HG03108 (cell line): ENCODE measurements at regions not wholly inside any gene's neighbourhood (a gene's known extent, or its start where the extent isn't known, plus 50 kb on each side); places are given as distances from the start of the nearest gene placed in this dataset.

Experiments used
- ATAC-seq: cut with Tn5 transposase; IDR thresholded peaks from one replicate; pipeline ENCODE4 v1.9.1; 2021; ENCODE audit warnings: moderate library complexity; ENCODE audit not compliant: unreplicated experiment

GRCh38 chr17:71709946-71710345 lies 410.9 kb upstream of the SOX9 start:
- ATAC-seq, result no peak

DNA sequence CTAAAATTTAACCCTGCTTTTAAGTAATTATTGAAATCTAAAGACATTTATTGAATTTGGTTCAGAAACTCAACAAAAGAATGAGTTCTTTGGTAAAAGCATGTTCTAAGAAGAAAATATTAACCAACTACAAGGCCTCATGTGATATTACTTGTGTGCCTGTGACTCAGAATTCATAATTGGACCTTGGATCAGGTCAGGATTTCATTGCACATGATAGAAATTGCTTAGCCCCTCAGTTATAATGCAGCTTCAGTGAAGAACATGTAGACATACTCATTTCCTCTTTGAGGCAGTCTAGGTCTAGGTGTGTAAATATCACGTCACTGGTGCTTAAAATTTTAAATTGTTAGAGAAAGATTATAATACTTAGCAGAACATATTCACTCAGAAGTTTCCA lies 410.0 kb upstream of the SOX9 start:
- ATAC-seq, result no peak

DNA sequence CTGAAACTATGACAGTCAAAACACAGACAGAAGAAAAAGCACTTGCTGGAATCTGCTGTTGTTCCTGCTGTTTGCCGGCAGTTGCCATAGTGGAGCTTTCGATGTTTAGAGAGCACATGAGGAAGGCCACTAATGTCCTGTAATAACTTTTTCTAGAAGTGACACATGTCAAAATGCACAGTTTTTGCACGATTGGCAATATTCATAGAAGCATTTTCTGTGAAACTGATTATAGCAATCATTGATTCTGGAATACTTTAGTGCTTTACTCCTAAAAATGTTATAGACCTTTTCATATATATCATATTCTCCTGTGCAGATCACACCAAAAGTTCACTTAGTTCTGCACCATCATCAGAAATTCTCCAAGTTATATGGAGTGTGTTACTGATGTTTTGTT lies 407.0 kb upstream of the SOX9 start:
- ATAC-seq, result no peak

GRCh38 chr17:71724339-71724738 lies 396.5 kb upstream of the SOX9 start:
- ATAC-seq, result no peak

DNA sequence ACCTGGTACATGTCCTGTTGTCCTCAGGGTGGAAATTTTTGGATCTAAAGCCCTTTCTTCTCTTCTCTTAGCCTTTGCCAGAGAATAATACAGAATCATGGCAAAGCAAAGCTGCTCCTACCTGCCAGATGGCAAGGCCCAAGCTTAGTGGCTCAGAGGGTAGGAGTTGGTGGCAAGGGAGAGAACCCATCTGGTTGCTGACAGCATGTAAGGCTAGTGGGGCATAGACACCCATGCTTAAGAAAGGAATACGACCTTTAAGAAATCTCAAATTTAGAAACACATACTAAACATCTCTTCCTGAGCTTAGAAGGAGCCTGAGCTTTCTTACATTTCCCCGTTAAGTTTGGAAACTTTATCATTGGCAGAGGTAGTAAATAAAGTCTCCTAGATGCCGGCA lies 395.0 kb upstream of the SOX9 start:
- no peak for ATAC-seq

DNA sequence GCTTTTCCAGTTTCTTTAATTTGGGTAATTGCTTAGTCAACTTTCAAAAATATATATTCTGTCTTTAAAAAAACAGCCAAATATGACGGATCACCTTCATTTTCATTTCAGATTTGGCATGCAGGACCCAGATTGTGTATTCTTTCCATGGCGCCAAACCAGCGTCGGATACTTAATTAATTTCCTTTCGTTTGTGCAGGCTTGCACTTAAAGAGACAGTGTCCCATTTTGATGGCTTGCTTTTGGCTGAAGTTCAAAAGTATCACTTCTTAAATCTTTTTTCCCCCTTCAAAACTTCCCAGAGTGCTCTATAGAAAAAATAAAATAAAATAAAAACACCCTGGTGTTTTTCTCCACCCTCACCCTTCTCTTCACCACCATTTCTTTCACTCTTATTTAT lies 394.5 kb upstream of the SOX9 start:
- ATAC-seq, result no peak

DNA sequence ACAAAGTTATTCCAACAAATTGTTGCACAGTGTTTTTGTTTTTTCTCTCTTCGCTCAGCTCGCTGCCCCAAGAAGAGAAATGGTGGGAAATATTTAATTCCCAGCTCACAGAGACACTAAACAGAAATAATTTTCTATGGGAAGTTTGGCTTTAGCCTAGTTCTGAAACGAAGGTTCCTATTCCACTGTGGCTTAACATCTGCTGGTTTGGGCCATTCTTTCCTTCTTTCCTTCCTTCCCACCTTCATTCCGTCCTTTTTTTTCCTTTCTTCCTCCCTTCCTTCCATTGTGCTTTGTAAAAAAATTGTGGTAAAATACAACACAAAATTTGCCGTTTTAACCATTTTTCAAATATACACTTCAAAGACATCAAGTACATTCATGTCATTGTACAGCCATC lies 393.5 kb upstream of the SOX9 start:
- no peak for ATAC-seq

GRCh38 chr17:71727723-71728122 lies 393.1 kb upstream of the SOX9 start:
- no peak for ATAC-seq

DNA sequence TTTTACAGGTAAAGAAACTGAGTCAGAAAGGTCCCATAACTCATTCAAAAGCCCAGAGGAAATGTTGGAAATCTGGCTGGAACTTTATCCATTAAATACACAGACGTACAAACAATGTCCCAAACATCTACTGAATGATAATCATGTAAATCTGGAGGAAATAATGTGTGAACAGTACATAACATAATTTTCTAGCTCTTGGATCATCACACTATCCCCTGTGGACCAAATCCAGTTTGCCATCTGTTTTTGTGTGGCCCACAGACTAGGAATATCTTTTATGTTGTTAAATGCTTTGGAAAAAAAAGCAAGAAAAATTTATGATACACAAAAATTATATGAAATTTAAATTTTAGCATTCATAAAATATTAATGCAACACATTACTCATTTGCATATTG lies 389.9 kb upstream of the SOX9 start:
- ATAC-seq, result no peak

DNA sequence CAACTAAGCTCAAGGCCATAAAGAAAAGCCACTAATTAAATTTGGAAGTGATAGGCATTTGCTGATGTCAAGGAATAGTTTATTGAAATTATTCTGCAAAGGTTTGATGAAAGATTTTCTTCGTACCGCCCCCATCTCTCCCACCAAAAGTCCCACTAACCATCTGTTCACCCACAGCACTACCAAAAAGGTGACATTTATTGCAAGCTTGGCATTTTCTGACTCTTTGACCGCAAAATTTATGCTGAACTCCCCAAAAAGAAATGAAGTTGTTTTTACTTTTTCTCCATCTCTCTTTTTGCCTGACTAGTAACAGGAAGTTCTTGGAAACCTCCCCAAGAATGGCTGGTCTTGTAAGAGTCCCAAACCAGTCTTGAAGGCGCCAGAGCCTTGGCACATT lies 384.9 kb upstream of the SOX9 start:
- ATAC-seq, result no peak

DNA sequence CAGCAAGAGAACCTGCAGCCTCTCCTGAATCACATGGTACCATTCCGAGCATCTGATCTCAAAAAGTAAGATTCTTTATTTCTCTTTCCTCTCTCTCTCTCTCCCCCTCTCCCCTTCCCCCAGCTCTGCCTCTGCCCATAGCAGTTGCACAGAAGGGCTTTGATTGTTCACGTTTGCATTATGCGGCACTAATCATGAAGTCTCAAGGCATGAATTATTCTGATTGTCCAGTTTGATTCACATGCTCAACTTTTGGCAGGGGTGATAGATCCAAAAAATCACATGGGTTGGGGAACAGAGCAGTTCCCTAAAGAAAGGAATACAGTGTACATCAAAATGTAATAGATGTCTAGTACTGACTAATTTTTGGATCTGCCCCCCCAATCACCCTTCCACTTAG lies 380.0 kb upstream of the SOX9 start:
- ATAC-seq, result no peak

DNA sequence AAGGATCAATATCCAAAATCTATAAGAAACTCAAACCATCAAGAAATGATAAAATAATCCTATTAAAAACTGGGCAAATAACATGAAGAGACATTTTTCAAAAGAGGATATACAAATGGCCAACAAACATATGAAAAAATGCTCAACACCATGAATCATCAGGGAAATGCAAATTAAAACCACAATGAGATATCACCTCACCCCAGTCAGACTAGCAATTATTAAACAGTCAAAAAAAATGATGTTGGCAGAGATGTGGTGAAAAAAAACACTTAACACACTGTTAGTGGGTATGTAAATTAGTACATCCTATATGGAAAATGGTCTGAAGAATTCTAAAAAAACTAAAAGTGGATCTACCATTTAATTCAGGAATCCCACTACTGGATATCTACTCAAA lies 379.0 kb upstream of the SOX9 start:
- no peak for ATAC-seq

DNA sequence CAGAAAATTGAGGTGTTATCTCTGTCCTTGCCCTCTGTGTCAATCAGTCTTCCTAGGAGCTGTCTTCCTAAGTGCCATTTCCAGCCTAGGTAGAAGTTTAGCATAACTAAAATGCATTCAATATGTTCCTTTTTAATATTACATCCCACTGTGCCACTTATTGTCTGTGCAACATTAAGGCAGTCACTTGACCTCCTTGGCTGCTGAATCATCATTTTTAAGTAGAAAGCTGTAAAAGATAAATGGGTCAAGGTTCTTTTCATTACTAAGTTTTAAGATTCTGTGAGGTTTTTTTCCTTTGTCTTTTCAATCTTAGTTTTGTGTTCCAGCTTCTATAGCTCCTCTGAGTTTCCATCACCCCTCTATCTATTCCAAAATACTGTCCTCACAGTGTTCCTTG lies 371.9 kb upstream of the SOX9 start:
- ATAC-seq, result no peak

GRCh38 chr17:71753070-71753469 lies 367.8 kb upstream of the SOX9 start:
- ATAC-seq, result no peak

- ATAC-seq, result no peak
Observed at GRCh38 chr17:71757156-71757555, 363.7 kb upstream of the SOX9 start.

DNA sequence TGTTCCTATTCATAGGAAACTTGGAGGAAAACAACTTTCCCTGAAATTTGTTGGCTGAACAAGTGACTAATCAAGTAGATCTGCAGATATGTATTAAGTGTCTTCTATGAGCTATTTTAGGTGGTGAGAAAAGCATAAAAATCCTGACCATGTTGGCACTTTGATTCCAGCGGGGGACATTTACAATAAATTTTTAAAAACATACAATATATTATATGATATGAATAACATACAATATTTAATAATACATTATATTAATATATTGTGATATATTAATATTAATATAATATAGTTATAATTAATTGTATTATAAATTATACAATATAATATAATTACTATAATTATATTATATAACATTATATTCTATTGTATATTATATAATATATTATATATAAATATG lies 362.9 kb upstream of the SOX9 start:
- no peak for ATAC-seq

DNA sequence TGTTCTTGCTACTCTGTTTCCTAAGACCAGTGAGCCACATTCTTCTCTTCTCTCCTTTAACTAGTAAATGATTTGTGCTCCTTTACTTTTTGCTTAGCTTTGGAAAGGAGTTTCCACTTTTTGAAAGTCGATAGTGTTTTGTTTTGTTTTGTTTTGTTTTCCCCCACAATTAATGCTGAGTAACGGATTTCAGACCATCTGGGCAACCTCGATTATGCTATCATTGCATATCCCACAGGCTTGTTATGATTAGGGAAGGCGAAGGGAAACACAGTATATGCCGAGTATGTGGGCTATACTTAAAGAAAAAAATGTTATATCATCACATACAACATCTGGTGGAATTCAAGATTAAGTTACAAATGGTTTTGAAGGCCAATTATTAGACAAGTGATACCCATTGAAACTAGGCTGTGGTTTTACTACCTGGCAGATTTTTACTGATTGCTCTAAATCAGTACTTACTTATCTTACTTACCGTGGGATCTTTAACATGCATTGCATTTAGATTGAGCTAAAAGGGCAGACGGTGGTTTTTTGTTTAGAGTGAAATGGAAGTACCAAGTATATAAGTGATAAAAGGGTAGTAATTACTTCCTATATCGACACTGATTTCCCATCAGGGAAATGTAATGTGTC lies 361.3 kb upstream of the SOX9 start:
- ATAC-seq, result no peak

- no peak for ATAC-seq
Observed at GRCh38 chr17:71760062-71760720, 360.6 kb upstream of the SOX9 start.

DNA sequence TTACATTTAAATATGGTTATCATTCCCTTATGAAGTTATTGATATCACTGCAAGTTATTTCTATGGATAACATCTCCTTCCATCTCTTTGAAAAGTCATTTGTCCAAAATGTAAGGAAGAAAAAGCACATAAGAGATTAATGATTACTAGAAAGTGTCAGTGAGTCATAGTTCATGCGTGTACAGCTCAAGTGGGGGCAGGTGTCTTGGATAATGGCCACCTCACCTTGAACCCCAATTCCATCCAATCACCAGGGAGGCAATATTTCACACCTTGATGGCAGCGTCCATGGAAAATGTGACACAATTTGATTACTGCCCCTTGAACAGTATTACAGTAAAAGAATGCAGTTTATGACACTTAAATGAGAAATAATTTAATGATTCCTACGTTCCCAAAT lies 358.3 kb upstream of the SOX9 start:
- ATAC-seq, result no peak

DNA sequence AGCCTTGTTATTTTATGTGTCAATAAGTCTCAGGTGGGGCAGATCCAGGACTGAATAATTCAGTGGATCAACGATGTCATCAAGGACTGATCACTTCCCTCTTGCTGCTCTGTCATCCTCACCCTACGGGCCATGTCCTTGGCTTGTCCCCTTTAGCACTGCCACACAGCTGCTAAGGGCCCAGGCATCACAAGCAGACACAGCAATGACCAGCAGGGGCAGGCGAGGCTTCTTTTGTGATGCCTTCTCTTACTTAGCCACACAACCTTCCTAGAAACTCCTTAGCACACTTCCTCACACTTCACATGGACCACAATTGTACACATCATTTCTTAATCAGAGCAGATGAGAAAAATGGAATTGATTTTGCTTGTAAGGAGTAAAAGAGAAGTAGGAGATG lies 356.3 kb upstream of the SOX9 start:
- ATAC-seq, result no peak

DNA sequence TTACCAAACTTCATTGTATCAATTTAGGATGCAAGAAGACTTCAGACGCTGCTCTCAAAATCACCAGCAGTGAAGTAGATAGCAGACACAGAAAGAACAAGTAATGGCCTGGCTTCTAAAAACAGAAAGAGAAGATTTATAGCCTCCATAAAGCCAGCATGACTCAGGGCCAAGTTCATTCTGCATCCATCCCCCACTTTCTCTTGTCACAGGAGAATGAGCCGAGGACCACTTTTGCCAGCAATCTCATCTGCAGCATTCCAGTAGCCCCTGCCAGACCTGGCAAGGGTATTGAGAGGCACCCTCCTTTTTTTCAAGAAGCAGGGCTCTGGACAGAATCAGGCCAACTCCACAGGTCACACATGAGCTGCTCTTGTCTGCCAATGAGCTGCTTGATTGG lies 355.4 kb upstream of the SOX9 start:
- ATAC-seq, result no peak

DNA sequence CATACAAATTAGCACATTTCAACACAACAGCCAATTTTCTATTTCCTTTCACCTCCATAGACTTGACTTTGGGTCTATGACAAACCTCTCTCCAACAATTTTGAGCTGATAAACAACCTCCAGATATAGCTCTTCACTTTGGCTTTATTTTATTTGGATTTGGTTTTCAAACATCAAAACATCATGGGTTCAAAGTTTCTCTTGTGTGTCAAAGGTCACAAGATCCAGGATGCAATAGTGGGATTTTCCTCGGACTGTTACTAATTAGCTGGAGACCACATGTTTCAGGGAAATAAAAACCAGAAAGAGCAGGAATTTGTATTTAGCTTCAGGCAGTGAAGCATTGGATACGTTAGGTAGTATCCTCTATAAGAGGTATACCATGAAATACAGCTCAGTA lies 351.0 kb upstream of the SOX9 start:
- ATAC-seq, result no peak

DNA sequence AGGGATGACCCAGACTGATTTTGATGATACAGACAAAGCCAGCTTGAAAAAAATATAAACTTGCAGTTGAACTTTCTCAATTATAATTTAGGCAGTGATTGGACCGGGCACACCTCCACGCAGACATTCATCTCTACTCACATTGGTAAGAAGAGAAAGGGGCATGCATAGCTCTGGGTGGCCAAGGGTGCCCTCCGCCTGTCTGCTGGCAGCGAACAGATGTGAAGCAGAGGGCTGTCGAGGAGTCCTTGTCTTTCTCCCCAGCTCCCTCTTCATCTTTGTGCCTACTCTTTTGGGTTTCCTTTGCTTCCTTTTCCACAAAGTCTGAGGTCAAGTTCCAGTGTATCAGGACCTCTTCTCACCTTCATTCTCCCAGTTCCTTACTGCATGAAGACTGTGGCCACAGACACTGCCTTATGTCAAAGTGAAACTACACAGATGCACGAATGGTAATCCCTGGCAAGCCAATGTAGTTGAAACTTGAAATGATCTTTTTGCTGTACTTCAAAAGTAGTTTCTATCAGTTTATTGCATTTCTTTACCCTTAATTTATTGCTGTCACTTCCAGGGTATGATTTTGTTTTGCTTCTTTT lies 343.7 kb upstream of the SOX9 start:
- no peak for ATAC-seq
